ENCODE measurements at regions not wholly inside any gene's neighbourhood (a gene's known extent, or its start where the extent isn't known, plus 50 kb on each side); places are given as distances from the start of the nearest gene placed in this dataset.

- intact Hi-C loops (cut with micrococcal nuclease) = no loop called here
- Histone ChIP-seq H2BK20ac (ENCODE audit: low read depth, low read length) (no peak overlapping the region), H3K9me3 (ENCODE audit: control insufficient read depth, insufficient read depth, low read length) (no peaks in the 10 kb centered on the region), H3K56ac (ENCODE audit: extremely low read depth, insufficient read depth, low read length) (no peak overlapping the region), H3K4me2 (ENCODE audit: low read depth, low read length) (no peak overlapping the region), H2AFZ (replicated peaks; ENCODE audit: low read length, poor library complexity) (no peak overlapping the region), H3K9ac (ENCODE audit: low read depth, low read length) (no peak overlapping the region), H3K27ac (ENCODE audit: insufficient read depth, low read length) (no peak overlapping the region), H3K27me3 (ENCODE audit: control insufficient read depth, insufficient read depth, low read length) (peaks cover 20% of the 10 kb centered on the region), H2AK9ac (replicated peaks; ENCODE audit: low read depth, low read length, poor library complexity) (no peak overlapping the region), H4K20me1 (ENCODE audit: insufficient read depth, low read length) (no peaks in the 10 kb centered on the region), H2BK120ac (ENCODE audit: low read depth, low read length) (no peak overlapping the region), H3K14ac (replicated peaks; ENCODE audit: low read depth, low read length) (no peak overlapping the region), H2AK5ac (ENCODE audit: low read depth, low read length) (no peak overlapping the region), H2BK15ac (ENCODE audit: low read depth, low read length) (no peak overlapping the region), H4K91ac (ENCODE audit: insufficient read depth, low read depth, low read length) (no peak overlapping the region), H4K5ac (ENCODE audit: low read depth, low read length) (no peak overlapping the region), H3K9me1 (ENCODE audit: insufficient read depth, low read length) (no peaks in the 10 kb centered on the region), H4K8ac (ENCODE audit: low read depth in 2 of 2, low read length in 2 of 2) (no peak overlapping the region), H3K79me1 (ENCODE audit: low read depth in 1 of 2, low read length in 2 of 2) (no peaks in the 10 kb centered on the region), H3K18ac (ENCODE audit: low read depth, low read length) (no peak overlapping the region), H3K4me3 (ENCODE audit: insufficient read depth, low read depth, low read length) (no peak overlapping the region), H2BK5ac (ENCODE audit: low read depth, low read length, poor library complexity, severe bottlenecking) (no peak overlapping the region), H3K4ac (ENCODE audit: low read depth, low read length) (no peak overlapping the region), H3K4me1 (ENCODE audit: control insufficient read depth, insufficient read depth, low read length) (no peaks in the 10 kb centered on the region), H3K36me3 (ENCODE audit: control insufficient read depth, insufficient read depth, low read length) (no peaks in the 10 kb centered on the region), H3K23ac (ENCODE audit: low read depth, low read length) (no peak overlapping the region)
- ATAC-seq (ENCODE audit: low read depth) (no peak), DNase-seq (no peak)
- no peak for TF ChIP-seq RFX5 (IDR thresholded peaks at IDR 0.05; ENCODE audit: low read depth, low read length)
- in situ Hi-C loops (cut with MboI; ENCODE audit: low sequenced_read_pairs) = no loop called here
- CTCF ChIA-PET = interaction anchor here (0.7 kb wide), 1 partner anchor 256 kb away, joined by 3 read pairs; no protein-coding TSS in a partner anchor
- dilution Hi-C loops (cut with HindIII; ENCODE audit: low sequenced_read_pairs, unreplicated experiment) = no loop called here
- no TSS peak for BruUV-seq (replicated peaks)
- POLR2A ChIA-PET (ENCODE audit: unreplicated experiment) = no interaction called here
Measured at GRCh38 chr5:14968796-14969195, 97.2 kb upstream of the ANKH start.

Measured in IMR-90 (cell line).